HG02678 (cell line): ENCODE measurements at regions not wholly inside any gene's neighbourhood (a gene's known extent, or its start where the extent isn't known, plus 50 kb on each side); places are given as distances from the start of the nearest gene placed in this dataset.

Experiments used
- ATAC-seq: cut with Tn5 transposase; IDR thresholded peaks from one replicate; pipeline ENCODE4 v1.9.1; 2021; ENCODE audit warnings: mild to moderate bottlenecking, moderate library complexity; ENCODE audit not compliant: unreplicated experiment

DNA sequence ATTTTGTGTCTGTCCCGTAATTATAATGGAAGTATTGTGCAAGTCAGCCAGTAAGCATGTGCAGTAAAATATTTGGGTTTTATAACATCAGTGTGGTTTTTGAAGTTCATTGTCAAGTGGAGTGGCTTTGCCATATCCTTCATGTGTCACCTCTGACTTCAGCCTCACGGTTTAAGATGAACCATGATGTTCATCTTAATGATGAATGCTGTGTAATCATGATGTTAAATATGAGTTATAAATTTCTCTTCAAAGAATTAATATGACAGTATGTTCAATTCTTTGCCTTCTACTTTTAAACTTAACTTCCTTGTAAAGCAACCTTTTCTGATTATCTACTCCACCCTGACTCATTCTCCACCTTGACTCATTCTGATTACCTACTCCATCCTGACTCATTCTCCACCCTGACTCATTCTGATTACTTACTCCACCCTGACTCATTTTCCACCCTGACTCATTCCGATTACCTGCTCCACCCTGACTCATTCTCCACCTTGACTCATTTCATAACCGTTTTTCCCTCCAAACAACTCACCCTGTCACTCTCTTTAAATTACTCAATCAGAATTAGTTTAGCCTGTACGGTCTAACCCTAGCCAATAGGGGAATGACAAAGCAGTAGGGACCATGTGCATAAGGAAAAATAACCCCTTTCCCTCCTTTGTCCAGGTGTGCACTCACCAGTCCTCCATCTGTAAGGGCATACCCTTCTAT is 50.3 kb upstream of the ANKRD10 start:
- ATAC-seq: peak; percentile 97
